KMS-11 (cell line): ENCODE measurements at regions not wholly inside any gene's neighbourhood (a gene's known extent, or its start where the extent isn't known, plus 50 kb on each side); places are given as distances from the start of the nearest gene placed in this dataset.

Source experiments
- H2AFZ ChIP-seq: fragments of 200-600 bp; sonication (generic); 2 replicates; pipeline ENCODE4 v1.6.1; 2016; ENCODE audit warnings: antibody characterized with exemption, mixed run types, low read depth
- H3K27ac ChIP-seq: fragments of 200-600 bp; sonication (generic); 2 replicates; pipeline ENCODE4 v1.6.1; 2016; ENCODE audit warnings: mild to moderate bottlenecking, mixed run types
- H3K27me3 ChIP-seq: fragments of 200-600 bp; sonication (generic); 2 replicates; pipeline ENCODE4 v1.6.1; 2017; ENCODE audit warnings: mild to moderate bottlenecking, low read depth, mixed run types, moderate library complexity; ENCODE audit not compliant: insufficient read depth
- H3K36me3 ChIP-seq: fragments of 200-600 bp; sonication (generic); 2 replicates; pipeline ENCODE4 v1.6.1; 2017; ENCODE audit warnings: mild to moderate bottlenecking, mixed run types; ENCODE audit not compliant: insufficient read depth
- H3K4me1 ChIP-seq: fragments of 200-600 bp; sonication (generic); 2 replicates; pipeline ENCODE4 v1.6.1; 2016; ENCODE audit warnings: mild to moderate bottlenecking, low read depth, mixed run types; ENCODE audit not compliant: poor library complexity, severe bottlenecking
- H3K4me2 ChIP-seq: fragments of 200-600 bp; sonication (generic); 2 replicates; pipeline ENCODE4 v1.7.0; 2016; ENCODE audit warnings: mild to moderate bottlenecking, mixed run types
- H3K4me3 ChIP-seq: fragments of 200-600 bp; sonication (generic); IDR thresholded peaks from 2 replicates; pipeline ENCODE4 v1.6.1; 2017; ENCODE audit warnings: low read depth, low read length, mixed read lengths; ENCODE audit not compliant: insufficient read depth
- H3K79me2 ChIP-seq: fragments of 200-600 bp; sonication (generic); 2 replicates; pipeline ENCODE4 v1.6.1; 2016; ENCODE audit warnings: low read depth, mixed run types; ENCODE audit not compliant: insufficient read depth
- H3K9ac ChIP-seq: fragments of 200-600 bp; sonication (generic); 2 replicates; pipeline ENCODE4 v1.6.1; 2016; ENCODE audit warnings: mild to moderate bottlenecking, mixed run types
- H4K20me1 ChIP-seq: fragments of 200-600 bp; sonication (generic); 2 replicates; pipeline ENCODE4 v1.6.1; 2016; ENCODE audit warnings: mild to moderate bottlenecking, mixed run types; ENCODE audit not compliant: insufficient read depth
- TF ChIP-seq, protein P1 (sequence below): fragments of 200-600 bp; sonication (generic); conservative IDR thresholded peaks from 2 replicates; pipeline ENCODE4 v1.6.1; 2017; ENCODE audit warnings: low read depth, mild to moderate bottlenecking, antibody characterized with exemption, low read length, moderate library complexity, mixed read lengths

DNA sequence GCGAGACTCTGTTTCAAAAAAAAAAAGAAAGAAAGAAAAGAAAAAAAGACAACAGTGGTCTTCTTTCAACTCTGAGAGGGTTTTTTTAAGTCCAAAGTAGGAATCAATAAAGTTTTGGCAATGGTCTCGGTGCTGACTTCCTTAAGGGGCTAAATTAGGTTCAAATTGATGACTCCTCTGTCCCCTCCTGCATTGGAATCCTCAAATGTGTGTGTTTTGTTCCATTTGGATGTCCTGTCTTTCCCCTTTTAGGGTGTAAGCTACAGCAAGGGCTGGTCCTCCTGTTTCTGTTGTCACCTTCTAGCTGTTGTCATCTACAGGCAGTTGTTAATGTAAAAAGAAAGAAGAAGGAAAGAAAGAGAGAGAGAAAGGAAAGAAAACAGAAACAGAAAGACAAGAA lies 54.4 kb downstream of the PABIR2 start:
- Histone ChIP-seq H2AFZ (no peak overlapping the region), H3K27ac (no peak overlapping the region), H4K20me1 (no peaks in the 10 kb centered on the region), H3K79me2 (no peaks in the 10 kb centered on the region), H3K9ac (no peak overlapping the region), H3K4me3 (no peak overlapping the region), H3K27me3 (no peaks in the 10 kb centered on the region), H3K4me1 (no peaks in the 10 kb centered on the region), H3K4me2 (no peak overlapping the region), H3K36me3 (no peaks in the 10 kb centered on the region)
- TF ChIP-seq, protein P1, sequence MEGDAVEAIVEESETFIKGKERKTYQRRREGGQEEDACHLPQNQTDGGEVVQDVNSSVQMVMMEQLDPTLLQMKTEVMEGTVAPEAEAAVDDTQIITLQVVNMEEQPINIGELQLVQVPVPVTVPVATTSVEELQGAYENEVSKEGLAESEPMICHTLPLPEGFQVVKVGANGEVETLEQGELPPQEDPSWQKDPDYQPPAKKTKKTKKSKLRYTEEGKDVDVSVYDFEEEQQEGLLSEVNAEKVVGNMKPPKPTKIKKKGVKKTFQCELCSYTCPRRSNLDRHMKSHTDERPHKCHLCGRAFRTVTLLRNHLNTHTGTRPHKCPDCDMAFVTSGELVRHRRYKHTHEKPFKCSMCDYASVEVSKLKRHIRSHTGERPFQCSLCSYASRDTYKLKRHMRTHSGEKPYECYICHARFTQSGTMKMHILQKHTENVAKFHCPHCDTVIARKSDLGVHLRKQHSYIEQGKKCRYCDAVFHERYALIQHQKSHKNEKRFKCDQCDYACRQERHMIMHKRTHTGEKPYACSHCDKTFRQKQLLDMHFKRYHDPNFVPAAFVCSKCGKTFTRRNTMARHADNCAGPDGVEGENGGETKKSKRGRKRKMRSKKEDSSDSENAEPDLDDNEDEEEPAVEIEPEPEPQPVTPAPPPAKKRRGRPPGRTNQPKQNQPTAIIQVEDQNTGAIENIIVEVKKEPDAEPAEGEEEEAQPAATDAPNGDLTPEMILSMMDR, result no peak

- Histone ChIP-seq H3K27ac (no peak overlapping the region), H3K4me2 (no peak overlapping the region), H4K20me1 (no peaks in the 10 kb centered on the region), H3K4me1 (no peaks in the 10 kb centered on the region), H3K4me3 (no peak overlapping the region), H2AFZ (no peak overlapping the region), H3K9ac (no peak overlapping the region), H3K27me3 (no peaks in the 10 kb centered on the region), H3K36me3 (no peaks in the 10 kb centered on the region), H3K79me2 (no peaks in the 10 kb centered on the region)
- TF ChIP-seq, protein P1, result no peak
Measured at GRCh38 chrX:134741746-134742145, 55.3 kb downstream of the PABIR2 start.

DNA sequence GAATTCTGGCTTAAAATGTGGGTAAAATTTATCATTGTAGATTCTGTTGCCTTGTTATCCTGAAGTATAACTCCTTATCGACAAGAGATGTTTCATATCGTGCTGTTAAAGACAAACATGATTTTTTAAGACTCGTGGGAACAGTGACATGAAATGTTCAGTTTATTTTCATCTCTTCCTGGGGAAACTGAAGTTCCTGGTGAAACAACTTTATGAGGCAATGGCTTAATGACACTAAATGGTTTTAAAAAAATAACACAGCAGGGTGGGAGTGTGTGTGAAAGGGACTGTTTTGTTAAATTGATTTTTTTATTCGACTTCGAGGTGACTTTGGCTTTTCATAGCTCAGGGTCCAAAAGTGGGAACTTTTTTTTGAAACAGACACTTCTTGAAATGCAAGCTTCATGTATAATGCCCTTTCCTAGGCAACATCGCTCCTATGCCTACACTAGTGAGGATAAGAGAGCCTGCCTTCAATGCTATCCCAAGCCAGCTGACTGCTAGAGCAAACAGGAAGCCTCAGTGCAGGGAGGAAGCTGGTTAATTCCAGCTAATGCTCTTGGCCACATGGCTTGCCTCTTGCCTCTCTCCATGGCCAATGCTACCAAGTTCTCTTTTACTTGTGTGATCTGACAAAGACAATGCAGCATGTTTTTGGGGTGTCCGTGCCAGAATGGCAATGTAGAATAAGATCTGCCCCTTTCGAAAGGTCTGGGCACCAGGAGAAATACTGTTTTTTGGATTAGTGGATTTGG lies 57.8 kb downstream of the PABIR2 start:
- Histone ChIP-seq H4K20me1 (no peaks in the 10 kb centered on the region), H3K27ac (no peak overlapping the region), H3K27me3 (no peaks in the 10 kb centered on the region), H3K4me2 (no peak overlapping the region), H2AFZ (no peak overlapping the region), H3K9ac (no peak overlapping the region), H3K4me3 (no peak overlapping the region), H3K4me1 (peaks cover 10% of the 10 kb centered on the region), H3K36me3 (no peaks in the 10 kb centered on the region), H3K79me2 (no peaks in the 10 kb centered on the region)
- TF ChIP-seq, protein P1, result no peak

- H3K79me2 ChIP-seq, result no peaks in the 10 kb centered on the region
- TF ChIP-seq, protein P1, result no peak
- H3K36me3 ChIP-seq, result no peaks in the 10 kb centered on the region
- no peaks in the 10 kb centered on the region for H3K27me3 ChIP-seq
- no peak overlapping the region for H3K9ac ChIP-seq
- H4K20me1 ChIP-seq, result no peaks in the 10 kb centered on the region
- H3K27ac ChIP-seq, result no peak overlapping the region
- H2AFZ ChIP-seq, result no peak overlapping the region
- H3K4me2 ChIP-seq, result no peak overlapping the region
- peaks cover 10% of the 10 kb centered on the region for H3K4me1 ChIP-seq
- H3K4me3 ChIP-seq, result no peak overlapping the region
Measured at GRCh38 chrX:134738445-134738844, 58.6 kb downstream of the PABIR2 start.
